GM21423 (cell line): ENCODE measurements at regions not wholly inside any gene's neighbourhood (a gene's known extent, or its start where the extent isn't known, plus 50 kb on each side); places are given as distances from the start of the nearest gene placed in this dataset.

Experiments
- ATAC-seq: cut with Tn5 transposase; IDR thresholded peaks from one replicate; pipeline ENCODE4 v1.9.1; 2021; ENCODE audit warnings: mild to moderate bottlenecking, moderate library complexity; ENCODE audit not compliant: unreplicated experiment

- ATAC-seq = no peak
Measured at GRCh38 chr1:29824025-29824424, 587.7 kb downstream of the PTPRU start.

DNA sequence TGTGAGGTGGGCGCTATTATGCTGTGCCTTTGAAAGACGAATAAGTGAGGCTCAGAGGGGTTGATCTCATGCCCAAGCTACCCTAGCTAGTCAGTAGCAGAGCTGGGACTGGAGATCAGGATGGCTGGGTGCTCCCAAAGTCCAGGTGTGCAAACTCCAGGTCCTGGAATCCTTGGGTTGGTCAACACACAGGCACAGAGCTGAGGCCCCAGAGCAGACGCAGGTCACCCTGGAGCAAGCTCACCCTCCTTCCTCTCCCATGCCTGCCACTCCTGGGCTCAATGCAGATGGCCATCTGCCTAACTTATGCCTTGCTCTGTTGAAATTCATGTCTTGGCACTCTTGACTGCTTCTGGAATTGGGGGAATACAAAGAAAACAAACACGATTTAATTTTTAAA is 587.2 kb downstream of the PTPRU start:
- no peak for ATAC-seq

GRCh38 chr1:29821605-29822004 is 585.3 kb downstream of the PTPRU start:
- no peak for ATAC-seq

GRCh38 chr1:29820401-29820800 is 584.1 kb downstream of the PTPRU start:
- ATAC-seq = no peak

DNA sequence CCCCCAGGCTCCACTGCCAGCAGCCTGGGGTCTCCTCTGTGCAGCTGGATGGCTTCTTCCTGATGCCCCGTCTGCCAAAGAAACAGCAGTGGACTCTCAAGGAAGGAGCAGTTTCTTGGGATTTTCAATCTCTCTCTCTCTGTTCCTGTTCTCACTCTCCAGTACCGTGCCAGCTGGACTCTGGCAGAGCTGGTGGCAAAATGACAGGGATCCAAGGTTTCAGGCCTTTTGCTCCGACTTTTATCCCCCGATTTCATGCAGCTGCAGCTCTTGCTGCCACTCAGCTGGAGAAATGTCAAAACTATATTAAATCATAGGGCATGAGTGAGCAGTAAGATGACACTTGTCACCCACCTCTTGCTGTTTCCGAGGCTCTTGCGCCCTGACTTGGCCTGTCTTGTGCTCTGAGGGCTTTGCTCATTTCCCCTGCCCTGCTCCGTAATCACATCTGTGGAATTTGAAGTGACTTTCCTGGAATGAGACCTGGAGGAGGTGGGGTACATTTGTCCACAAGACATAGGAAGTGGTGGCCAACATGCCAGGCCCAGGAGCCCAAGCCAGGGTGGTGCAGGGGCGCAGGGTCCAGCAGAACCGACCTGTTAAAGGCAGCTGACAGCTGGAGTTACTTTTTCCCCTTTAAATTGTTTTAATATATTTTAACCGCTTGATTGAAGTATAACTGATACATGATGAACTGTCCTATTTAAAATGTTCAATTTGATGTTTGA is 576.2 kb downstream of the PTPRU start:
- no peak for ATAC-seq

- ATAC-seq = no peak
Measured at GRCh38 chr1:29811727-29812407, 575.5 kb downstream of the PTPRU start.

DNA sequence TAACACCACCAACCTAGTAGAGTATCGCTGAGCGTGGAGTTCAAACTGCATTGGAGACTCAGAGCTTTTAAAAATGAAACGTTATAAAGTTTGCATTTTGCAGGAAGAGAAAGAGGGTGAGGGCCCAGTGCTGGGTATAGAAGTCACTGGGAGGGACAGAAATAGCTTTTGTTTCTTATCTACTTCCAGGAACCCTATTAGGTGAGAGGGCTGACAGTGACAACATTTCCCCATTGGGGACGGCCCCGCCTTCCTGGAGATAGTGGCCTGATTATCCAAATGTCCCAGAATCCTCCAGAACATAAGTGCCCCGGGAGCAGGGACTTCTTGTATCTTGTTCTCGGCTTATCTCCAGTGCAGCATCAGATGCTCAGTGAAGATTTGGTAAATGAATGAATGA is 574.9 kb downstream of the PTPRU start:
- no peak for ATAC-seq

DNA sequence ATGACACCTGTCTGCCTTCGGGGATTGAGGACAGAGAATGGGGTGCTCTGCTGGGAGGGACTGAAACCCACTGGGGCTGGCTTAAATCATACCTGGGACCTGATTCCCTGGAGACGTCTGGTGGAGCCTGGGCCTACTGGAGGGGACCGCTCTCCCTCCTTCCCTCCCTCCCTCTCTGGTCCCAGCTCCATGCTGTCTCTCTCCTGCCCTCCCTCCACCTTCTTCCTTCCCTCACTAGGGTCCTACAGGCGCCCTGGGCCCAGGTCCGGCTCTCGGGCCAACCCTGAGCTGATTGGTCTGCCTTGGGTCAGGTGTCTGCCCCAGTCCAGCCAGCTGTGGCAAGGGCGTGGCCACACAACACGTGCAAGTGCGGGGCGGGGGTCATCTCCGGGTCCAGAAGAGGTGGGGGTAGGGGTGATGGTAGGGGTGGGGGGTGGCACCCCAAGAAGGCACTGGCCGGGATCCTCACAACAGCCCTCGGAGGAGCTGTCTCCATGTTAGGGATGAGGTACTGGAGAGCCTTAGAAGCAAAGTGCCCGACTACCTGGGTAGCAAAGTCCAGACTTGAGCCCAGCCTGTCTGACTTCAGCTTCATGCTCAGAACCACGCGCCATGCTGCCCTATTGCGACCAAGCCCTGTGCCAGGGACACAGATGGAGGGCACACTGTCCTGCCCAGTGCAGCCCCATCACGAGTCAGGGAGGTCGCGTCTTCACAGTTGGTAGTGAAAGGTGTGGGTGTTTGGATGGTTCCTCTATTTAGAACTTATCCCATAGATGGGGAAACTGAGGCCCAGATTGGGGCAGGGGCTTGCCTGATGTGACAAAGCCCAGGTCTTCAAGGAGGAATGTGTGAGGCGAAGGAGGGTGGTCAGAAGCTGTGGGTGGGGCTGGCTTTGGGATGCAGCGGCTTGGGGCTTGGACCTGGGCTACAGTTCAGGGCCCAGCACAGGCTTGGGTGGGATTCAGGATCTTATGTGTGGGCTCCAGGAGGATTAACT is 574.1 kb downstream of the PTPRU start:
- ATAC-seq = no peak

DNA sequence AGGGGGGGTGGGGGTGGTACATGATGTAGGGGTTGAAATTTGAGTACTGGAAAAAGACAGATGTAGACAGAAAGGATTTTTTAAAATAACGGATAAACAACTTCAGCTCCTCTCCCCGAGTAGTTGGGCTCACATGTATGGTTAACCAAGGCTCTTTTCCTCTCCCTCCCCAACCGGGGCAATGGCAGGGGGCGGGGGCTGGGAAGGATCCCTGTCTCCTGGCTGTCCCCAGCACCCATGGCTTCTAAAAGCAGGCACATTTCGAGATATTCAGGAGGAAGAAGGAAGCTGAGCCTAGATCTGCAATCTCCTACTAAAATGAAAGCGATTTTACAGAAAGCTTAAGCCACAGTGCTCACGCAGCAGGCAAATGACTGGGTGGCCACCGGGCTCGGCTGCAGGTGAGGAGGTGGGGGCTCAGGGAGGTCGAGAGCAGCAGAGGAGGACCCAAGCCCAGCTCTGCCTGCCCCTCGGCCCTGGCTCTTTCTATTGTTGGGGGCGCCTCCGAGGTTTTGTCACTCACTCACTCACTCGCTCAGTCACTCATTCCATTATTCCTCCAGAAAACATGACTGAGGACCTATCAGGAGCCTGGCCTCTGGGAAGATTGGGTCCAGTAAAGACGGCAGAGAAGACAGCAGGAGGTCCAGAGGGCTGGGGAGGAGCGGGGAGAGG is 573.3 kb downstream of the PTPRU start:
- ATAC-seq = no peak

- ATAC-seq = no peak
Measured at GRCh38 chr1:29808141-29808995, 572.0 kb downstream of the PTPRU start.

DNA sequence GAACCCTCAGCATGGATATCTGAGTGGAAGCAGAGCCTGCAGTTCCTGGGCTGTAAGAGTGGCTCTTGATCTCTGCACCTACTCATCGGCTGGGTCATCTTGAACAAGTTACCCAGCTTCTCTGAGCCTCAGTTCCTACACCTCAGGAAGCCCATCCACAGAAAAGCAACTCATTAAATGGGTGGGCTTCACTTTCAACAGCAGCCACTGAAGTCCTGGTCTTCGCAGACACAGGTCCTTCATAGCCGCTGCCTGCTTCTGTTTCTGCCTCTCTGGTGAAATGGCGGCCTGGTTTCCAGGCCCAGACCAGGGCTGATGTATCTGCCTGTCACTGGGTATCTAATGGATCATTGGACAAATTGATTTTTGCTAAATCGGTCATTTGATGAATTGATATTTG is 571.4 kb downstream of the PTPRU start:
- no peak for ATAC-seq

- ATAC-seq = no peak
Measured at GRCh38 chr1:29806646-29807319, 570.5 kb downstream of the PTPRU start.

DNA sequence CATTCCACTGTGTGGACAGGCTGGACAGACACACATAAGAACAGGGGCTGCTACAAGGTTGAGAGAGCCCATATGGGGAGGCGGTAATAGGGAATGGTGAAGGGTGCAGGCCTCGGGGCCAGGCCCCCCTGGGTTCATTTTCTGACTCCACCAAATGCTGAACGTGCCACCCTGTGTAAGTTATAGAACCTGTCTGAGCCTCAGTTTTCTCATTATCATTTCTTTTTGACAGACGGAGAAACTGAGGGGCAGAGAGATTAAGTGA is 569.5 kb downstream of the PTPRU start:
- no peak for ATAC-seq

GRCh38 chr1:29805122-29805895 is 569.0 kb downstream of the PTPRU start:
- no peak for ATAC-seq

- no peak for ATAC-seq
Measured at GRCh38 chr1:29804181-29804899, 568.0 kb downstream of the PTPRU start.

DNA sequence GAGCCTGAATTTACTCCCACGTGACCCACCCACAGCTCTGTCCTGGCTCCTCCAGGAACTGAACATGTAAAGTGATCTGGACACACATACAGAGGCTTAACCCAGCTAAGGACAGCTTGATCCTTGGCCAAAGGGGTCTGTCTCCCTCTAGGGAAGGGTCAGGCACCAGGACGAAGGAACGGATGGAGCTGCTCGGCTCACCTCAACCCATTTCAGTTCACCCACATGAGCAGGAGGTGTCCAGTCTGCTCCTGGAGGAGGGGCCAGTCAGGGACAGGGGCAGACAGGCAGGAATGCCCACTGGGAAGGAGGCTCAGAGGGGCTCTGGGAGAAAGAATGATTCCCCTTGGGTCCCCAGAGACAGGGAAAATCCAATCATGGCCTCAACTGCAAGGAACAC is 567.2 kb downstream of the PTPRU start:
- ATAC-seq = no peak

GRCh38 chr1:29802181-29803068 is 566.1 kb downstream of the PTPRU start:
- no peak for ATAC-seq
